ENCODE measurements at regions not wholly inside any gene's neighbourhood (a gene's known extent, or its start where the extent isn't known, plus 50 kb on each side); places are given as distances from the start of the nearest gene placed in this dataset.

DNA sequence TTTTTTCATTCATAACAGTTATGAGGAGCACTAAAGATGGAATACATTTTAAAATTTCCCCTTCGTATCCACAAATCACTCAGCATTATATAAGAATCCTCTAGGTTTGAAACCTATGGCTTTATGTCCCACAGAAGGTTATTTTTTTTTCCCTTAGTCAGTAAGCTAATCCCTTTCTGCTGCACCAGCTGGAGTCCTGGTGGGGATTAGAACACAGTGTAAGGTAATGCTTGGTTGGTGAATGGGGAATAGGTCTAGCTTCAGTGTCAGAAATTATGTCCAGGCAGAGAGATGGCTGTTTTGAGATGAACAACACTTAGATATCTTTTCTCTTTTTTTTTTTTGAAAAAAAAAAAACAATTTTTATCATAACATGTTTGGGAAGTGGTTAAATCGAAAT lies 116.6 kb downstream of the RASGEF1B start:
- Histone ChIP-seq H3K4me3 (no peak overlapping the region), H3K27ac (no peak overlapping the region)
- TF ChIP-seq, protein P1, sequence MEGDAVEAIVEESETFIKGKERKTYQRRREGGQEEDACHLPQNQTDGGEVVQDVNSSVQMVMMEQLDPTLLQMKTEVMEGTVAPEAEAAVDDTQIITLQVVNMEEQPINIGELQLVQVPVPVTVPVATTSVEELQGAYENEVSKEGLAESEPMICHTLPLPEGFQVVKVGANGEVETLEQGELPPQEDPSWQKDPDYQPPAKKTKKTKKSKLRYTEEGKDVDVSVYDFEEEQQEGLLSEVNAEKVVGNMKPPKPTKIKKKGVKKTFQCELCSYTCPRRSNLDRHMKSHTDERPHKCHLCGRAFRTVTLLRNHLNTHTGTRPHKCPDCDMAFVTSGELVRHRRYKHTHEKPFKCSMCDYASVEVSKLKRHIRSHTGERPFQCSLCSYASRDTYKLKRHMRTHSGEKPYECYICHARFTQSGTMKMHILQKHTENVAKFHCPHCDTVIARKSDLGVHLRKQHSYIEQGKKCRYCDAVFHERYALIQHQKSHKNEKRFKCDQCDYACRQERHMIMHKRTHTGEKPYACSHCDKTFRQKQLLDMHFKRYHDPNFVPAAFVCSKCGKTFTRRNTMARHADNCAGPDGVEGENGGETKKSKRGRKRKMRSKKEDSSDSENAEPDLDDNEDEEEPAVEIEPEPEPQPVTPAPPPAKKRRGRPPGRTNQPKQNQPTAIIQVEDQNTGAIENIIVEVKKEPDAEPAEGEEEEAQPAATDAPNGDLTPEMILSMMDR (IDR thresholded peaks at IDR 0.05) = no peak
- no peak for DNase-seq (ENCODE audit: low spot score)

DNA sequence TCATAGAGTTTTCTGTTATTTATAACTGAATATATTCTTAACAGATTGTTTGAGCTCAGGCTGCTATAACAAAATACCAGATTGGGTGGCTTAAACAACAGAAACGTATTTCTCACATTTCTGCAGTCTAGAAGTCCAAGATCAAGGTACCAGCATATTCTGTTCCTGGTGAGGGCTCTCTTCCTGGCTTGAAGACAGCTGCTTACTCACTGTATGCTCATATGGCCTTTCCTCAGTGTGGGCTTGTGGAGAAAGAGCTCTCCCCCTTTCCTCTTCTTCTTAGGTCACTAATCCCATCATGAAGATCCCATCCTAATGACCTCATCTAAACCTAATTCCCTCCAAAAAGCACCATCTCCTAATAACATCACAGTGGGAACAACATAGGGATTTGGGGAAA lies 117.8 kb downstream of the RASGEF1B start:
- TF ChIP-seq, protein P1 (IDR thresholded peaks at IDR 0.05) = no peak
- DNase-seq (ENCODE audit: low spot score) = no peak
- no peak overlapping the region for H3K4me3 ChIP-seq
- H3K27ac ChIP-seq = no peak overlapping the region

DNA sequence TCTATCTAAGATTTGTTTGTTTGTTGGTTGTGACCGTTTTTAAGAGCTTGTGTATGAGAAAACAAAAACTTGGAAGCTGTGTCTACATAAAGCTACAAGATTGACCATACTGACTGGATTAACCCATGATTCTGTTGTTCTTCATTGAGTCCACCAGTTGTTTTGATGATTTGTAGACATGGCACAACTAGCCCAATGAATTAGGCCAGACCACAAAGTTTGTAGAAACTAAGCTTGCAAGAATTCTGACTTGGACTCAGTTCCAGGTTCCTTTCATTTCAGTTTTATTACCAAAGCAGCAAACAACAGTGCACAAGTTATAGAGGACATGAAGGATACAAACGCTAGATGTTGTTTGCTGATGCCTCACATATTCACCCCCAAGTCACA lies 119.3 kb downstream of the RASGEF1B start:
- TF ChIP-seq, protein P1 (IDR thresholded peaks at IDR 0.05) = no peak
- Histone ChIP-seq H3K27ac (no peak overlapping the region), H3K4me3 (no peak overlapping the region)
- no peak for DNase-seq (ENCODE audit: low spot score)

DNA sequence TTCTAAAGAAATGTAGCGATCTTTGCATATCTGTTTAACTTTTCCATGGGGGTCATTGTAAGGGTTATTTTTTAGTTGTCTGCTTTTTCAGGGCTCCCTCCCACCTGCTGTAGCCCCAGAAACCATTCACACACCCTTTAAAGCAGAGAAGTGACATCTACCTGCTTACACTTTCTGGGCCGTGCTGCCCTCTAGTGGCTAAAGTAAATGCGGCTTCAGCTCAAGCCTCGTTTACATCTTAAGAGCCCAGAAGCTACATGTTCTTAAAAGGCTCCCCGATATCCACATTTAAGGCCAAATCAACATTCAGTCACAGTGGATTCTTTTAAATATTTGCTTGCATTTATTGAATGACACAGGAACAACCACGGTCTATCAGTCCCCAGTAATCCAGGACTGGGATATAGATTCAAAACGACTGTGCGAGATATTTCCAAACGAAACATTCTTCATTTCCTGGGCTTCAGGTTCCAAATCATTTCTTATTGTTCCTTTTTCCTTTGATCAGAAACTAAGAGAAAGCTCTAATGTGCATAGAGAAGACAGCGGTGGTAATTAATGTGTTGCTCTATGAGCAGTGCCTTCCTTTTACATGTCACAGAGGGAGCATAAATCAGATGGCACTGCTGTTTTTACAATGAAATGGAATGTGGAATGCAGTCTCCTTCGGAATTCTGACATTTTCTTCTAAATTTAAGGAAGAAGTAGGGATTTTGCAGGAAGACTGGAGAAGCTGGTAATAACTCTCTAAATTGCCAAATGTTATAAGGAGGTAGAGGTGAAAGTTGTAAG lies 119.9 kb downstream of the RASGEF1B start:
- TF ChIP-seq, protein P1 (IDR thresholded peaks at IDR 0.05) = peak; percentile 72
- DNase-seq (ENCODE audit: low spot score) = no peak
- no peak overlapping the region for H3K4me3 ChIP-seq
- H3K27ac ChIP-seq = no peak overlapping the region

DNA sequence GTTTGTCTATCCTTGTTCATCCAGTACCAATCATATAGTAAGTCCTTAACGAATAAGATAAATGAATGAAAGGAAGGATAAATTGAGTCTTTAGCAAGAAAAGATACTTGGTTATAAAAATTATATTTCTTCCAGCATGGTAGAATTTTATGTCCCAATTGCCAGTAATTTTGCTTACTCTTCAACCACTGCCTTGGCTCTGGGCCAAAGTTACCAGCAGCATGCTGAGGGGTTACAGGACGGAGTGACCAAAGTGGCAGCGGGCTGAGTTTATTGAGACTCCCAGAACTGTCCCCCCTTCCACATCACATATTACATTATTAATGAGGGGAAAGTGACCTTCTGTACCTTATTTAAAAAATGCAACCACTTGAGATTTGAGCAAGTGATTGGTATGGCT lies 121.7 kb downstream of the RASGEF1B start:
- no peak overlapping the region for H3K4me3 ChIP-seq
- H3K27ac ChIP-seq = no peak overlapping the region
- TF ChIP-seq, protein P1 (IDR thresholded peaks at IDR 0.05) = no peak
- no peak for DNase-seq (ENCODE audit: low spot score)

DNA sequence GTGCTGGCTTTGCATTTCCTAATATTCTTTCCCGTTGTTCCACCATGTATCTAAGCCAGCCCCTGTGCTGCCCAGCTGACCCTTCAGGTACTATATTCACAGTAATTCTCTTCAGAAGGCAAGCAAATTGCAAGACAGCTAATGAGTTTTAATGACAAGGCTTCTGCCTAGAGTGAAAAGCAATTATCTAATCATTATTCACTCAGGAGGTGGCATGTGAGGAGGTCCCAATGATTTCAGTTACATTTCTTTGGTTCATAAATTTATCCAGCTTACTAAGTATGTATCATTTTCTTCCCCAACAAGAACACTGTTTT lies 123.0 kb downstream of the RASGEF1B start:
- TF ChIP-seq, protein P1 (IDR thresholded peaks at IDR 0.05) = no peak
- Histone ChIP-seq H3K27ac (no peak overlapping the region), H3K4me3 (no peak overlapping the region)
- no peak for DNase-seq (ENCODE audit: low spot score)

DNA sequence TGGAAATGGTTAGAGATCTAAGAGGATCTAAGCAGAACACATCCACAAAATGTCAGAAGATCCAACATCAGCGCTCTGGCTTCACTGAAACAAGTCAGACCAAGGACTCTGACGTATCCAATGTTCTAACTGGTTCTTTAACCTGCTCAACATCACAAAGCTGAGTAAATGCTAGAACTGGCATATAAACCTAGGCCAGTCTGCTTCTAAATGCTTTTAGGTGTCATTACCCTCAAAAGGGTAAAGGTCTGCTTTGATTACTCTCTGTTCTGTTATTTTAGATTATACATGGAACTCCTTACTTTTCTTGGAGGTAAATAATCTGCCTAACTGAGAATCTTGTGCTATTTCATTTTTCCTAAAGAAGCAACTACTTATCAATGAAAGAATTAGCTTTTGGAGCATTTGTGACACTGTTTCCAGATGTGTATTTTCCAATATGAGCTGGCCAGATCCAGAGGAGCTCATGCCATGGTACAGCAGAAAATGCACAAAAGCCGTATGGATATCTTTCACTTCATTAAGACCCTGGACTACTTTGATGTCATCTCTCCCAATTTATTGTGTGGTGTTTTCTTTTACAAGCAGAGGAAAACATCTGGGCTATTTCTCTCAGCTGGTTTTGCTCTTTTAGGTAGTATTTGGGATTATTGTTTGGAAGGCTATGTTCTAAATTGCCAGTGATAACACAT lies 123.5 kb downstream of the RASGEF1B start:
- DNase-seq (ENCODE audit: low spot score) = no peak
- TF ChIP-seq, protein P1 (IDR thresholded peaks at IDR 0.05) = no peak

More for the DNA sequence above, 123.5 kb downstream of the RASGEF1B start:
- no peak overlapping the region for H3K4me3 ChIP-seq
- H3K27ac ChIP-seq = no peak overlapping the region
